Right ventricle myocardium inferior (tissue), 1 donor: ENCODE measurements at regions not wholly inside any gene's neighbourhood (a gene's known extent, or its start where the extent isn't known, plus 50 kb on each side); places are given as distances from the start of the nearest gene placed in this dataset.
"Not testable (repeated sequence)": the region's sequence is repeated elsewhere in the genome, so short reads cannot be mapped to it uniquely, and the experiment has no call there.

ENCODE experiments used
- ATAC-seq: fragments of 200-7000 bp; cut with Tn5 transposase; one replicate; pipeline ENCODE4 v1.9.1; 2020; ENCODE audit warnings: mild to moderate bottlenecking, moderate library complexity
- DNase-seq: peaks from one replicate; pipeline ENCODE4 v3.0.0; 2021; ENCODE audit errors: missing footprints
- intact Hi-C: fragments of 100-400 bp; cut with DNase I; formaldehyde crosslinking; loops from one replicate; pipeline ENCODE4 v1.11.0; 2022
- donor health status: DM: no; HTN: yes; CAD: no; lungs with severe emphysema.

DNA sequence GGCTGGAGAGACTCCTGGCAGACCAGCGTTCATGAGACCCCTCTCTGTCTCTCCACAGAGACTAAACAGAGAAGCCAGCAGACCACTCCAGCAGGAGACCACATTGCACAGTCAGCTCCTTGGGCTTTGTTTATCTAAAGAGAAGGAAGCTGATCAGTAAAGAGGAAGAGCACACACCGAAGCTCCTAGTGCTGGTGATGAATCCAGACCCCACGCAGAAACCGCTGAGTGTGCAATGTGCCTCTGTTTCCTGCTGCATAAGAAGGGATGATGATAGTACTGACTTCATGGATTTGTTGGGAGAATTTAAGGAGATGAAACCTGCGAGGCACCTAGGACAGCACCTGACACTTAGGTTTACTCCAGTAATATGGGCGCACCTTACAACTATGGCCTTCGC, 544.1 kb upstream of the ID2 start:
- intact Hi-C loops, result loop anchor here (5.0 to 10.0 kb wide), 2 partner anchors 357 to 540 kb away; no protein-coding TSS in a partner anchor

DNA sequence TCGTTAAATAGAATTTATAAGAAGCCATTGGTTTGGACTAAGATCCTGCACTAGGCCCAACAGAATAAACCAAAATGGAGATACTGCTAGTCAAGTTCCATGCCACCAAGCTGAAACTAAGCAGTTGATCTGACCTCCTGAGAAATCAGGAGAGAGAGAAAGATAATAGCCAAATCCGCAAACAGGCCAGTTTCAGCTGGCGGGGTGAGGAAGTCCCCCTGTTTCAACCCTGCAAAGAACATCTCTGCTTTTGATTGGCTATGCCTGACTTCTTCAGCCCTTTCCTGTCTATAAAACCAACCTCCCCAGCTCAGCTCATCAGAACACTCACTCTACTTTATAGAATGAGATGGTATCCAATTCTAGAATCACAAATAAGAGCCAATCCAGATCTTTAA, 543.3 kb upstream of the ID2 start:
- intact Hi-C loops, result loop anchor here (5.0 to 10.0 kb wide), 2 partner anchors 356 to 539 kb away; no protein-coding TSS in a partner anchor
- DNase-seq (no peak), ATAC-seq (no peak)

More for the DNA sequence above, 544.1 kb upstream of the ID2 start:
- ATAC-seq (no peak), DNase-seq (no peak)

DNA sequence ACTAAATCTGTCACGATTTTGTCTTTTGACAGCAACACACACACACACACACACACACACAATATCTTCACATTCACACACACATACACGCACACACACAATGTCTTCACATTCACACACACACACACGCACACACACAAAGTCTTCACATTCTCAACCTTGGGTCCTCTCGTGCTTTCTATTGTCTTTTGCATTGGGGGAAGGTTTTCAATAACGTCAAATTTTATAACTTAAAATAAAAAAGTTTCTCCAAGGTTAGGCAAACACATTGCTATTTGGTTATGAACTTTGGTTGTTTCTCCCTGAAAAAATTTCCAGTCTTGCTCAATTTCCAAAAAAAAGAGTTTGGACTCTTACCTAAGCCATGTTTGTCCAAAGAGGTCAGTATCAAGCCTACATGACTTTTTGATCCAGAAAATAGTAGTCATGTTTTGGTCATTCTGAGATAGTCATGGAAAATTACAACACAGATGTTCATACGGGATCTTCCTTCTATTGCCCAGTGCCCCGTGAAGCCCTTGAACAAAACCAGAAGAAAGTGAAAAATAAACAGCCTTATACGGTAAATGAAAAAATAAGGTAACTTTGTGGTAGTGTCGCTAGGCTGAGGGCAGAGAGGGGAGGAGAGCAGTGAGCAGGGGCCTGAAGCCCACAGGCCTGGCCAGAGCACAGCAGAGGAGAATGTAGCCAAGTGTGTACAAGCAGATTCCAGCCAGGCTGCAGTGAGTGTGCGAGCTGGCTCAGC, 542.8 kb upstream of the ID2 start:
- no peak for DNase-seq
- ATAC-seq, result peak; percentile 89
- intact Hi-C loops, result loop anchor here (5.0 to 10.0 kb wide), 2 partner anchors 356 to 538 kb away; no protein-coding TSS in a partner anchor

DNA sequence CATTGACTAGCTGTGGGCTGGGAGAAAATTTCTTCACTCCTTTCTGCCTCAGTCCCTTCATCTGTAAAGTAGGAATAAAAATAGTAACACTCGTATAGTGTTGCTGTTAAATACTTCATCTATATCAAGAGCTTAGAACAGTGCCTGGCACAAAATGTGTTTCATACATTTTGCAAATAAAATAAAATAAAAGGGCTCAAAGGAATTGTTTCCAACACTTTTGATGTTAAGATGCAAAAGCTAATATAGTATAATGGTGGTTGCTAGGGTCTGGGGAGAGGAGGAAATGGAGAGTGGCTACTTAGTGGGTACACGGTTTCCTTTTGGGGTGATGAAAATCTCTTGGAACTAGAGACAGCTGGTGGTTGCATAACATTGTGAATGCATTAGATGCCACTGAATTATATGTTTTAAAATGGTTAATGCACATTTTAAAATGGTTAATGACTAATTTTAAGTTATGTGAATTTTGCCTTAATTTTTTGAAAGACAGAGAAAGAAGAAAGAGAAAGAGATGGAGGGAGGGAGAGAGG, 542.1 kb upstream of the ID2 start:
- DNase-seq (no peak), ATAC-seq (no peak)
- intact Hi-C loops, result loop anchor here (5.0 to 10.0 kb wide), 3 partner anchors 75 to 538 kb away; no protein-coding TSS in a partner anchor

DNA sequence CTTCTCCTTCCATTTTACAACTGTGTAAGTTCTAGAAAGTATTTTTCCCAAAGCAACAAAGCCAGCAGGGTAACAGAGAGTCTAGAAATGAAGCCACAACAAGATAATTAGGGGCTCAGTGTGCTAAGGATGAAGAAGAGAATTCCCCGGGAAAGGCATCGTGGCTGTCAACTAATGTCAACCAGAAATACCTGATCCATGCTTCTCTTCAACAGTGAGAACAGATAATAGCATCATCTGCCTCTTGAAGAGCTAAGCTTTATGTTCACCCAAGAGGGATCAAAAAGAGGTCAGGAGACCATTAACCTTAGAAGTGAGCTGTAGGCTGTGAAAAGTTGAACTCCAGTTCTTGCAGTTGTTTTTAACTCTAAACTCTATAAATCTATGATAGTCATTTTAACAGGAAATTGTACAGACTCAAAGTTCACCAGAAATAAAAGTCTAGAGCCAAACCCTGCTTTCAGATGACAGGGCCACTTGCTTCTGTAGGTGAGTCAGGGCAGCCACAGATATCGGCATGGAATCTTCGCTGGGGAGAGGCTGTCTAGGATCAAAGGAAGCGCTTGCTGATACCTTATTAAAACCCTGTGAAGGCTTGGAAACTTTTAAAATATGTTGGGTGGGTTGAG, 540.7 kb upstream of the ID2 start:
- ATAC-seq, result no peak
- DNase-seq, result no peak
- intact Hi-C loops, result loop anchor here (10.0 kb wide), 1 partner anchor 74 kb away; no protein-coding TSS in a partner anchor

DNA sequence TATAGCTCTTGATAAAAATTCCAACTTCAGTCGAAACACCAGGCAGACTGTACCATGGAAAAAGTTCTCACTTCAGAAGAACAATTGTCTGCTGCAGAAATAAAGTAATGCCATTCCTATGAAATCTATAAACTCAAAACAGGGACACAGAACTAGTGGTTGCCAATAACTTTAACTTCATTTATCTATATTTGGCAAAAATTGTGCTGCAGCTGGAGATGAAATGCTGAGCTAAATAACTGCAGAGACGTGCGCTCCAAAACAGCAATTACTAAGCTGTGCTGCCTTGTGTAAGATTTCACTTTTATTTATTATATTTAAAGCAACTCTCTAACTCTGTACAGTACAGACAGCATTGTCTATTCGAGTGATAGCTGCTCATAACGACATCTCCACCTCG, 540.1 kb upstream of the ID2 start:
- intact Hi-C loops, result loop anchor here (10.0 kb wide), 1 partner anchor 73 kb away; no protein-coding TSS in a partner anchor

DNA sequence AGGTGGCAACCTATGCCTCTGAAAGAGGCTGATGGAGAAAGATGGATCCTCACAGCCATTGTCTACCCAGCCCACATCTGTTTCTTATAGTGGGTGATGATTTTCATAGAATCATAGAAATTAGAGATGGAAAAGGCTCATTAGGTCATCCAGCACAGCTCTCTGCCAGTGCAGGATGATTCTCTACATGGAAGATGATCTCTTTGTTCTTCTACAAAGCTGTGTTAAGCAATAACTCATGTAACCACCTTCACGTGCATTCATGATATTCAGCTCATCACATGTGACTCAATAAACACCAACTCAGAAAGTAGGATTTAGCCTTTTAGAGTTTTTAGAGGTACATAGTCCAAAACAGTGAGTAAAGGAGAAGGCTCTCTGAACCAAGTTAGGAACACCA, 539.4 kb upstream of the ID2 start:
- intact Hi-C loops, result loop anchor here (10.0 kb wide), 1 partner anchor 72 kb away; no protein-coding TSS in a partner anchor
- DNase-seq (no peak), ATAC-seq (no peak)

More for the DNA sequence above, 540.1 kb upstream of the ID2 start:
- no peak for ATAC-seq
- DNase-seq, result no peak

DNA sequence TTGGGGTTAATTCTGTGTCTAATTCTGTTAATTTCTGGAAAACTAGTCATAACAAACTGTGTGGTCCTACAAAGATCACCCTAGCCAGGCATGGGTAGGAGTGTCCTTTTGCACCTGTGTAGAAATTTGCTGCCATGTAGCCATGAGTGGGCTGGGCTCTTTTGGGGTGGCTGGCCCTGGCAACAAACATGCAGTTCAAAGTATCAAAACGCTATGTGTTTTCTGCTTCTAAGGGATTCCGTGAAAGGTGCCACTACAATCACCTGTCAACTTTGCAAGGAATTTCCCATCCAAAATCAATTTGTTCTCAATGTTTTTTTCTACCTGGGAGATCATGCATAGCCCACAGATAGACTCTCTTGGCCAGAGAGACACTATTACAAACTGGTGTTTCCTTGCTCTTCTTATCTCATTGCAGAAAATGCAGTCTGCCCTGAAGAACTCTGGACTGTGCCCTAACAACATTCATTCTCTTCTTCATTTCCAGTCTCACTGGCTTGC, 537.7 kb upstream of the ID2 start:
- ATAC-seq (no peak), DNase-seq (no peak)
- intact Hi-C loops, result loop anchor here (10.0 kb wide), 1 partner anchor 71 kb away; no protein-coding TSS in a partner anchor

DNA sequence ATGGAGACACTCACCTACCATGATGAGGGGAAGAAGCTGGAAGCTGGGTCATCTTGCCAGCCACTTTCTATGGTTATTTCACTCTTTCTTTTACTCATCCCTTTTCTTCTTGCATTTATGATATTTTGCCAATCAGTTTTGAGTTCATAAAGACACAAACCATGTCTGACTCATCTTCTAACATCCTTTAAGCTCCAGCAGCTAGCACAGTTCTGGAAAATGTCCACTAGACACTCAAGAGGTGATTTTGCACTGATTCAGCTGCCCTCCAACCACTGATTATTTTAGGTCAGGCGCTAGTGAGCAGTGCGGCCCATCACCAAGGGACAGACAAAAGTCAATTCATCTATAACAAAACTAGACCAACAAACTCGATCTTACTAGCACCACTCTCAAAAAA, 537.1 kb upstream of the ID2 start:
- intact Hi-C loops, result loop anchor here (10.0 kb wide), 1 partner anchor 70 kb away; no protein-coding TSS in a partner anchor
- no peak for DNase-seq
- ATAC-seq, result no peak

DNA sequence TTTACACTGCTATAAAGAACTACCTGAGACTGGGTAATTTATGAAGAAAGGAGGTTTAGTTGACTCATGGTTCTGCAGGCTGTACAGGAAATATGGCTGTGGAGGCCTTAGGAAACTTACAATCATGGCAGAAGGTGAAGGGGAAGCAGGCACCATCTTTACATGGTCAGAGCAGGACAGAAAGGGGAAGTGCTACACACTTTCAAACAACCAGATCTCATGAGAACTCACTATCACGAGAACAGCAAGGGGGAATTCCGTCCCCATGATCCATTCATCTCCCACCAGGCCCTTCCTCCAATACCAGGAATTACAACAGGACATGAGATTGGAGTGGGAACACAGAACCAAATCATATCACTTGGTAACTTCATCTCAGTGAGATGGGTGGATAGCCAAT, 536.5 kb upstream of the ID2 start:
- not testable (repeated sequence) for ATAC-seq, DNase-seq
- intact Hi-C loops, result loop anchor here (10.0 kb wide), 1 partner anchor 69 kb away; no protein-coding TSS in a partner anchor

DNA sequence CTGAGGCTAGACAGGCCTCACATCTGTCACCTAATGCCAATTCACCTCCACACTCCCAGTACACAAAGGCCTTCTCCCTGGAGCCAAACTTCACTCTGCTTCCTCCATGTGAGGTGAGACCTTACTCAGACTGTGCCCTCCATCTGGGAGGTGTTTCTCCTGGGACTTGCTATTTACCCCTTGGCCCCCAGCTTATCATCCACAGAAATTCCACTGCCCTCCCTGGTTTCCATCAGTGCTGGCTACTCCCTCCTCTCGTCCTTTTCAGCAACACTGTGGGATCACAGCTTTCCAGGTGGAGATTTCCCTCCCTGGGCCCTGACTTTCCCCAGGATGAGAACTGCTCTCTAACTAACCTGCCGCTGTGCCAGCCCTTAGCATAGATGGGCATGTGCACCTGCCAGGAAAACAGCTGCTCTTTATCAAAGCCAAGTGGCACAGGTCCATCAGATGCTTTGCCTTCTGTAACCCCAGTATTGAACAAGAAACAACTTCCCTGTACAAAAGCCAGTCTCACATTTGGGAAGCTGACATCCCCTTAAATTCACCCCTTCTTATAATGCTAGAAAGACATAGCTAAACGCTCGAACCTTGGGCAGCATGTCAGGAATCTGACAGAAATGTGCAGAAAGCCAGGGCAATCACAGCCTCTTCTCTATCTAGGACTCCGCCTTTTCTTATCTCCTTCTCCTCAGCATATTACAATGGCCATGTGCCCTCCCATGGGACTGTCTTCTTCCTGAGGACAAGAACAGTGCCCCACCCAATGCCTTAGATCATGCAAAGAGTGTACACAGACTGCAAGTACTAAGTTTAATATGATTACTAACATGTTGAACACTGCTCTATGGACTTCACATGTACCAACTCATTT, 535.5 kb upstream of the ID2 start:
- ATAC-seq, result peak; percentile 84
- intact Hi-C loops, result loop anchor here (10.0 kb wide), 1 partner anchor 68 kb away; no protein-coding TSS in a partner anchor
- DNase-seq, result no peak

DNA sequence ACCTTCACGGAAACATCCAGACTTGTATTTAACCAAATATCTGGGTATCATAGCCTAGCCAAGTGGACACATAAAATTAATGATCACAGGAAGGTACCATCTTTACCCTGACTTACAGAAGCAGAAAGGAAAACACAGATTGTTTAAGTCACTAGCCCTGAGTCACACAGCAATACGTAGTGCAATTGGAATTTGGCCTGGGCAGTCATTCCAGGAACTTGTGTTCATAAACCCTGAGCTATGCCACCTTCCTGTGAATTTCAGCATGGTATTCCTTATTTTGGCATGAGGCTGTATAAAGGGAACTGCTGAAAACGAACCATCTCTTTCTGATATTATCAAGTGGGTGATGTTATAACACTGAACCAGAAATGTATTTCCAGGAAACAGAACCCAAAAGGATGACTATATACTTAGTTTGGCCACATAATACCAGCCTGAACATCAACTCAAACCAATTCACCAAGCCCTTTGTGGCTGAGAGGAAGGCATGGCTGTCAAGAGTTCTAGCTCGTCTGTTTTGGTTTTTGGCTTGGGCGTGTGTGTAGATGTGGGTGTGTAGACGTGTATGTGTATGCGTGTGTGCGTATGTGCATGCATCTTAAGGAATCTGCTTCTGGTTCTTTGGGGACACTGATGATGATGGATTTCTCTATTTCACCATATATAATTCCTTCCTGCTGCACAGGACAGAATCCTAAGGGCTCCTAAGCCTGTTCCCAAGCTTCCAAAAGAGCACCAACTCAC, 533.4 kb upstream of the ID2 start:
- intact Hi-C loops, result loop anchor here (10.0 kb wide), 1 partner anchor 66 kb away; no protein-coding TSS in a partner anchor
- DNase-seq (no peak), ATAC-seq (no peak)

DNA sequence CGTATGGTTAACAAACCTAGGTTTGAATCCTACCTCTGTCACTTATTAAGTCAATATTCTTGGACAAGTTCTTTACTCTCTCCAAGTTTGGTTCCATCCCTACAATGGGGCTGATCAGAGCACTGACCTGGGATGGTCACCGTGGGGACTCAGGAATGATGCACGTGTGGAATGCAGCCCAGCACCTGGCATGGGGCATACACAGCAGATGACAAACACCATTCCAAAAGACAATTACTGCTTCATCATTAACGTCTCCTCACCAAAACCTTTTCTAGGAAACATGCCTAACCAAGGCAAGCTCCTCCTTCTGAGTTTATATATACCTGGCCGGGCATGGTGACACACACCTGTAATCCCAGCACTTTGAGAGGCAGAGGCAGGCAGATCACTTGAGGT, 532.9 kb upstream of the ID2 start:
- intact Hi-C loops, result loop anchor here (10.0 kb wide), 1 partner anchor 66 kb away; no protein-coding TSS in a partner anchor
- ATAC-seq, result no peak
- no peak for DNase-seq

DNA sequence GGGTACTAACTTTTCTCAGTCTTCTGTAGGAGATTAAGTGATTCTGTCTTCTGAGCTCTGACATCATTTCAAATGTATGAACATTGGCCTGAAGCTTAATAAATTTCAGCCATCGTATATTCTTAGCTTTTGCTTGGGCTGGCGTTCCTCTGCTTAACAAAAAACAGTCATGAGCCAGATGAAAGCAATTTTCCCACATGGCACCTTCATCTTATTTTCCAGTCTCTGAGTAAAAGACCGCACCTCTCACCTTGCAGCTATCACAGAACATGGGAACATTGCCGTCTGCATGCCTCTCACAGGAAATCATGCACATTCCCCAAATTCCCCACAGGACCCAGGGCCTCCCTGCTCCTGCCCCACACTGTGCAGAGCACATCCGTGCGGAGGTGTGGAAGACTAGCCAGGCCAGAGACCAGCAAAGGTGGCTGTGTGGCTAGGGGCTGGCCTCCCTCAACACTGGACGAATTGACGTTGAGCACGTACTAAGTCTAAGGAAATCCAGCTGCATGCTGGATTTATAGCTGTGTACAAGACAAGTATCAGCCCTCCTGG, 531.8 kb upstream of the ID2 start:
- no peak for ATAC-seq
- intact Hi-C loops, result loop anchor here (10.0 kb wide), 1 partner anchor 65 kb away; no protein-coding TSS in a partner anchor

DNA sequence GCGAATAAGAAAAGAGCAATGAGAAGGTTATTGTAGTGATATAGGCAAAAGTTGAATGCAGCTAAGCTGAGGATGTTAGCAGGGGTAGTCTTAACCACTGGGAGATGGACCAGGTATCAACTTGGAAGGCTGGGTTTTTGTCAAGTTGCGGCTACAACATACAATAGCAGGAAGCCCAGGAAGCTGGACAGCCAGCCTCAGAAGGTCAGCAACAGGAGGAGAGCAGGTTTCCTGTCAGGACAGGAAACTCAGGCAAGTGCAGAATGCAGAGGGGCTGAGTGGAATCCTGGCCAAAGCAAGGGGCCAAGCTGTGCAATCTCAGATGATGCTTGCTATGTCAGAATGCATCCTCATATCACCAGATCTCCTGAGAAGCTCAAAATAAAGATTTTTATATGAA, 530.0 kb upstream of the ID2 start:
- intact Hi-C loops, result no loop called here
- DNase-seq, result no peak

More for the DNA sequence above, 531.8 kb upstream of the ID2 start:
- no peak for DNase-seq

DNA sequence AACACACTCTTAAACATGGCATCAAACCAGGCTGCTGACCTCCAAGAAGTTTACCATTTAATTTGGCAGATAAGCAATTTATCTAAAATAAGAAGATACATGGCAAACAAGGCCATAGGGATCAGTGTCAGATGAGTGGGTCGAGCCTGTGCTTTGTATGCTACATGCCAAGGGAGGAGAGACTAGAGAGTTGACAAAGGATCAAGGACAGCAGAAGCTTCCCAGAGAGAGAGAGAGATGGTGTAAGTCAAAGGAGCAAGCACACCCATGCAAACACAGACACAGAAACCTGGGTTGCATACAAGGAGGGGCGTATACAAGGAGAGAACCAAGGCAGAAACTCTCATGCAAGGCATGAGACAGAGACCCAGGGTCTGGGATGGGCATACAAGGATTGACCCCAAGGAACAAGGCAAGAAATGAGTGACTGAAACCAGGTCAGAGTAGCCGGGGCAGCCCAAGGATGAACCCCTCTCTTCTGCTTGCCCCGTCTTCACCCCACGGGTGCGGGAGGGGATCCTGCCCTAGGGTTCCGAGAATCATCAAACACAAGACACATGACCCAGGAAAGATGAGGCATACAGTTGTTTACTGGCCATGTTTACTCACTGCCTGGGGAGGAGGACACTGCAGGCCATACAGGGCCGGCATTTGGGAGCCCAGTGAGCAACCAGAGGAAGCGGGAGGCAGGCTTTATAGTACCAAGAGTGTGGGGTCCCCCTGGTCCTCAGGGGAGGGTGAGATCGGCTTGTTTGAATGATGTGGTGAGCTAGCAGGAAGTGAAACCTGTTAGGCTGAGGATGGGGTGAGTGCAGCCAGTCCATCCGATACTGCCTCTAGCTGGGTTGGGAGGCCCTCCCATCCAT, 529.2 kb upstream of the ID2 start:
- DNase-seq (no peak), ATAC-seq (no peak)
- intact Hi-C loops, result no loop called here

More for the DNA sequence above, 530.0 kb upstream of the ID2 start:
- ATAC-seq, result no peak
